Fibroblast of lung (primary cell): ENCODE measurements at regions not wholly inside any gene's neighbourhood (a gene's known extent, or its start where the extent isn't known, plus 50 kb on each side); places are given as distances from the start of the nearest gene placed in this dataset.

Experiments
- EZH2 ChIP-seq: IDR thresholded peaks from 2 replicates; pipeline ENCODE4 v1.5.1; 2012; ENCODE audit warnings: low read length, control low read depth, mild to moderate bottlenecking; ENCODE audit errors: missing control alignments
- TF ChIP-seq, protein P1 (sequence below), 2 donors: IDR thresholded peaks in 1 of 2; conservative IDR thresholded peaks in 1 of 2; 1 replicate in 1 of 2; 2 replicates in 1 of 2; pipeline ENCODE4 v1.5.1; 2011 to 2012; ENCODE audit warnings: low read length in 2 of 2, control low read depth in 1 of 2, inconsistent platforms in 1 of 2, low read depth in 1 of 2, mild to moderate bottlenecking in 1 of 2

DNA sequence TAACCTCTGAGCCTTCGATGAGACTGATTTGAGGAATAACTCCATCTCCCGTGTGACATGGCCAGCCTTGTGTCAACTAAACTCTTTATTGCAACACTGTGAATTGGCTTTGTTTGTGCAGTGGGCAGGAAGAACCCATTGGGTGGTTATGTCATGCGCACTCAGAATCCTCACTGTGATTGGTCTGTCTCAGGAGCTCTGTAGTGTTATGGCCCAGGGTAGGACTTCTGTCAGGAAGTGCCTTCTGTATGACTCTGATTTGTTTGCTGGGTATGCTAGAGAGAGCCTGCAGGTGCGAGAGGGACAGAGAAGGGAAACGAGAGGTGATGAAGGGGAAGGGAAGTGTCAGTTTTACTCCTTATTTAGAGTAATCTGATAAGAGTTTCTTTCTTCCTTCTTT, 71.5 kb upstream of the DCD start:
- TF ChIP-seq, protein P1, sequence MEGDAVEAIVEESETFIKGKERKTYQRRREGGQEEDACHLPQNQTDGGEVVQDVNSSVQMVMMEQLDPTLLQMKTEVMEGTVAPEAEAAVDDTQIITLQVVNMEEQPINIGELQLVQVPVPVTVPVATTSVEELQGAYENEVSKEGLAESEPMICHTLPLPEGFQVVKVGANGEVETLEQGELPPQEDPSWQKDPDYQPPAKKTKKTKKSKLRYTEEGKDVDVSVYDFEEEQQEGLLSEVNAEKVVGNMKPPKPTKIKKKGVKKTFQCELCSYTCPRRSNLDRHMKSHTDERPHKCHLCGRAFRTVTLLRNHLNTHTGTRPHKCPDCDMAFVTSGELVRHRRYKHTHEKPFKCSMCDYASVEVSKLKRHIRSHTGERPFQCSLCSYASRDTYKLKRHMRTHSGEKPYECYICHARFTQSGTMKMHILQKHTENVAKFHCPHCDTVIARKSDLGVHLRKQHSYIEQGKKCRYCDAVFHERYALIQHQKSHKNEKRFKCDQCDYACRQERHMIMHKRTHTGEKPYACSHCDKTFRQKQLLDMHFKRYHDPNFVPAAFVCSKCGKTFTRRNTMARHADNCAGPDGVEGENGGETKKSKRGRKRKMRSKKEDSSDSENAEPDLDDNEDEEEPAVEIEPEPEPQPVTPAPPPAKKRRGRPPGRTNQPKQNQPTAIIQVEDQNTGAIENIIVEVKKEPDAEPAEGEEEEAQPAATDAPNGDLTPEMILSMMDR (conservative IDR thresholded peaks at IDR 0.05 in 1 of 2, IDR thresholded peaks at IDR 0.05 in 1 of 2; ENCODE audit: low read depth in 1 of 2, low read length in 2 of 2): no peak
- TF ChIP-seq EZH2: no peak
